HG03442 (cell line): ENCODE measurements at regions not wholly inside any gene's neighbourhood (a gene's known extent, or its start where the extent isn't known, plus 50 kb on each side); places are given as distances from the start of the nearest gene placed in this dataset.
"Not testable (repeated sequence)": the region's sequence is repeated elsewhere in the genome, so short reads cannot be mapped to it uniquely, and the experiment has no call there.

Source experiments
- ATAC-seq: cut with Tn5 transposase; IDR thresholded peaks from one replicate; pipeline ENCODE4 v1.9.1; 2021; ENCODE audit warnings: mild to moderate bottlenecking, moderate library complexity; ENCODE audit not compliant: unreplicated experiment

- ATAC-seq, result not testable (repeated sequence)
Measured at GRCh38 chr5:34096033-34096432, 53.0 kb upstream of the C1QTNF3 start.

DNA sequence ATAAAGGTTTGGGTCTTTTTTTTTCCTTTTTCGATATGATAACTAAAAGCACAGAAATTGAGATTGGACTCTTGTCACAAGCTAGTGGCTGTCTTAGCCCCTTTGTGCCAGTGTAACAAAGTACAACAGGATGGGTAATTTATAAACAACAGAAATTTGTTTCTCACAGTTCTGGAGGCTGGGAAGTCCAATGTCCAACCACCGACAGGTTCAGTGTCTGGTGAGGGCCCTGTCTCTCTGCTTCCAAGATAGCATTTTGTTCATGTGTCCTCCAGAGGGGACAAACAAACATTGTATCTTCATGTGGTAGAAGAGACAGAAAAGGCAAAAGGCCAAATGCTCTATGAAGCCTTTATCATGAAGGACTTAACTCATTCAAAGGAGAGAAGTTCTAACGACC is 56.9 kb upstream of the C1QTNF3 start:
- not testable (repeated sequence) for ATAC-seq

DNA sequence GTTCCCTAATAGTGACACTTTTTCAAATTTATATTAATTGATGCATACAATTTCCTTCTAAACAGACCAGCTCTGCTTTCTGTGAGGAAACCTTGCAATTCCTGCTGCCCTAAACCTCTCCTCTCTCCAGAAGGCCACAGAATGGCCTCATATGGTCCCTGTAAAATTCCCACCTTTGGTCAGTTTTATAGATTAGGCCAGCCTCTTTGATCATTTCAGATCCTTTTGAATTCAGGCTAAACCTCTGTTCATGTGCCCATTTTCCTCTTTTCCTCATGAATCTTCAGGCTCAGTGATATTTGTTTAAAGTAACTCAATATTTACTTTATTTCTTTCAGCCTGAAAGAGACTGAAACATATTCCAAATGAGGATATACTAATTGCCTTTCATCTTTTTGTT is 58.6 kb upstream of the C1QTNF3 start:
- not testable (repeated sequence) for ATAC-seq

GRCh38 chr5:34108897-34109296 is 65.9 kb upstream of the C1QTNF3 start:
- not testable (repeated sequence) for ATAC-seq

DNA sequence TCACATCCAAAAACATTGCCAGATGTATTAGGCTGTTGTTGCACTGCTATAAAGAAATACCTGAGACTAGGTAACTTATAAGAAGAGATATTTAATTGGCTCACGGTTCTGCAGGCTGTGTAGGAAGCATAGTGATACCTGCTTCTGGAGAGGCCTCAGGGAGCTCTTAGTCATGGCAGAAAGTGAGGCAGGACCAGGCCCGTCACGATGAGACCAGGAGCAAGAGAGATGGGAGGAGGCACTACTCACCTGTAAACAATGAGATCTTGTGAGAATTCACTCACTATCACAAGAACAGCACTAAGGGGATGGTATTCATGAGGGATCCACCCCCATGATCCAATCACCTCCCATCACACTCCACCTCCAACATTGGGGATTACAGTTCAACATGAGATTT is 81.3 kb upstream of the C1QTNF3 start:
- ATAC-seq, result not testable (repeated sequence)

- peak; percentile 90 for ATAC-seq
Measured at GRCh38 chr5:34125354-34125753, 82.3 kb upstream of the C1QTNF3 start.

- not testable (repeated sequence) for ATAC-seq
Measured at GRCh38 chr5:34126741-34127140, 83.7 kb upstream of the C1QTNF3 start.

- not testable (repeated sequence) for ATAC-seq
Measured at GRCh38 chr5:34127818-34128217, 84.8 kb upstream of the C1QTNF3 start.

DNA sequence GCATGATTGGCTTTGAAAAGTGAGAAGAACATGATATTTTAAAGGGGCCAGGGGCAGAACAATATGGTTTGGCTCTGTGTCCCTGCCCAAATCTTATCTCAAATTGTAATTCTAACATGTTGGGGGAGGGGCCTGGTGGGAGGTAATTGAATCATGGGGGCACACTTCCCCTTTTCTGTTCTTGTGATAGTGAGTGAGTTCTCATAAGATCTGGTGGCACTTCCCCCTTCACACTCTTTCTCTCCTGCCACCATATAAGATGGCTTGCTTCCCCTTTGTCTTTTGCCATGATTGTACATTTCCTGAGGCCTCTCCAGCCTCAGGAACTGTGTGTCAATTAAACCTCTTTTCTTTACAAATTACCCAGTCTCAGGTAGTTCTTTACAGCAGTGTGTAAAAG is 85.9 kb upstream of the C1QTNF3 start:
- not testable (repeated sequence) for ATAC-seq

DNA sequence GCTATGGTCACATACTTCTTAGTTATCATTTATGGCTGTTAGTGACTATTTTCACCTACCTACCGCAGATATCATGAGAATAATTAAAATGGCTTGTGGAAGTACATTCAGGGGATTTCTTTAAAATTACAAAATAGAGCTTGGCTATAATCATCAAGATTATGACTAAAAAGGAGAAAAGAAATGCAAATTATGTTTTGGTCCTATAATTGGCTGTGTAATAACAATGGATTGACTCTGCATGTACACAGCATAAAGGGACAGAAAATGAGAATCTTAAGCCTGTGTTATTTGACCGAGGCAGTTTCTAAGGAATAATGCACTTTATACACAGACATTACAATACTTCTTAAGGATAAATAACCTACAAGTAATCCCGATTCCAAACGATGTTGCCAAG is 112.0 kb upstream of the C1QTNF3 start:
- not testable (repeated sequence) for ATAC-seq

- not testable (repeated sequence) for ATAC-seq
Measured at GRCh38 chr5:34156703-34157414, 113.8 kb upstream of the C1QTNF3 start.

GRCh38 chr5:34160904-34161303 is 117.9 kb upstream of the C1QTNF3 start:
- not testable (repeated sequence) for ATAC-seq

DNA sequence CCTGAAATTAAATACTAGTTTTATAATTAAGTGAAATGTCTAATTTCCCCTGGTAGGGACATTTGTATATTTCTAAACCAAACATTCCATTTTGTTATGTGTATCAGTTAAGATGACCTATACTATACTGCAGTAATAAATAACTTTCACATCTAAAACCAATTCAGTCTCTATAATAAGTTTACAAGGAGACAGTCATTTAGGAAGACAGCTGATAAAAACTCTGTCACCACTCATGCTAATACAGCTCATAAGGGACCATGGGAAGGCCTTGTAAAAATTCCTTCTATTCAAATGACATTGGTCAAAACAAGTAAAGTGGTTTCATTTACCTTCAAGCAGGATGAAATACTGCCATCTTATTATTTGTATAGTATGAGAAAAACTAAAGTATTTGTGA is 128.4 kb upstream of the C1QTNF3 start:
- not testable (repeated sequence) for ATAC-seq

DNA sequence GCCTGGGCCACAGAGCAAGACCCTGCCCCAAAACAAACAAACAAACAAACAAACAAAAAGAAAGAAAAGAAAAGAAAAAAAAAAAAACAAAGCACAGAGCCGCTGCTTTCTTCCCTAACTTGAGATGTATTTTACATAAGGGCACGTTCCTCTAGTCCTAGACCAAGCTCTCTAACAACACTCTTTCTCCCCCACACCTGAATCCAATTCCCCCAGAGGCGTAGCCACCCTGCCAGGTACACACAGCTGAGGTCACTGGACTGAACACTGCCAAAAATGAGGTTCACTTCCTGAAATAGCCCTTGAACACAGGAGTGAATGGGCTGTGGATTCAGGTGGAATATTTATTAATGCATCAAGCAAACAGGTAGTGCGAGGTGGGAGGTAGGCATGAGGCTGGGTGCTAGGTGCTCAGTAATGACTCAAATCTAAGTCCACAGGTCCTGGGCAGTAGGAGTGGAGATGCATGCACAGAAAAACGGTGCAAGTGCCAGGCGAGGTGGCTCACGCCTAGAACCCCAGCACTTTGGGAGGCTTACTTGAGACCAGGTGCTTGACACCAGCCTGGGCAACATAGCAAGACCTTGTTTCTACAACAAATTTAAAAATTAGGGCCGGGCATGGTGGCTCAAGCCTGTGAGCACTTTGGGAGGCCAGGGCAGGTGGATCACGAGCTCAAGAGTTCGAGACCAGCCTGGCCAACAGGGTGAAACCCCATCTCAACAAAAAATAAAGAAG is 136.6 kb upstream of the C1QTNF3 start:
- not testable (repeated sequence) for ATAC-seq

DNA sequence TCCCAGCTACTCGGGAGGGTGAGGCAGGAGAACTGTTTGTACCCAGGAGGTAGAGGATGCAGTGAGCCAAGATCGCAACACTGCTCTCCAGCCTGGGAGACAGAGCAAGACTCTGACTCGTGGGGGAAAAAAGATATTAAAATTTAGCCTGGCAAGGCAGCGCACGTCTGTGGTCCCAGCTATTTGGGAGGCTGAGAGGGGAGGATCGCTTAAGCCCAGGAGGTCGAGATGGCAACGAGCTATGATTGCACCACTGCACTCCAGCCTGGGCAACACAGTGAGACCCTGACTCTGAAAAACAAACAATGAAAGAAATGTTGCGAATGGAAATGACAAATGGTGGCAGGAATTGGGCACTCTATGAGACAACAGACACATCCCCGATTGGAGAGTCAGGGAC is 137.2 kb upstream of the C1QTNF3 start:
- not testable (repeated sequence) for ATAC-seq

DNA sequence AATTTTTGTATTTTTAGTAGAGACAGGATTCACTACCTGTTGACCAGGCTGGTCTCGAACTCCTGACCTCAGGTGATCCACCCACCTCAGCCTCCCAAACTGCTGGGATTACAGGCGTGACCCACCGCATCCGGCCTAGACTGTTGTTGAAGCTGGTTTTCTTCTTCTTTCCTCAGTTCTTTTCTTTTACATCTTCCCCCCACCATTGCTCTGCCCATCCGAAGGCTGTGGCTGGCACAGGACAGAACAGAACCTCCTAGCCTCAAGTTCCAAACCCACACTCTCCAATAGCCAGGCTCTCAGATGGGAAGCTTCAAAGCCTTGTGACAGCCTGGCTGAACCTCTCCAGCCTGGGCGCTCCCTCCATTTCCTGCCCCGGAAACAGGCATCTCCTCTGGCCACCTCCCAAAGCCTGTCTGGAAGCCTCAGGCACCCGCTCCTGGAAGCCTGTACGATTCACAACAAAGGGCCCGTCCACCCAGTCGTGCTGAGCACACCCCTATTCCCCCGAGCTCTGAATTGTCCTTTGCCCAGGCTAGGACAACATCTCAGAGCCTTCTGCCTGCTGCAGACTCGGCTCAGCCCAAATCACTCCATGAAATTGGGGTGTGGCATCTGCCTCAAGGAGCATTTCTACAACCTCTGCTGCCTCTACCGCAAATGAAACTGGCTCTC is 138.1 kb upstream of the C1QTNF3 start:
- not testable (repeated sequence) for ATAC-seq

DNA sequence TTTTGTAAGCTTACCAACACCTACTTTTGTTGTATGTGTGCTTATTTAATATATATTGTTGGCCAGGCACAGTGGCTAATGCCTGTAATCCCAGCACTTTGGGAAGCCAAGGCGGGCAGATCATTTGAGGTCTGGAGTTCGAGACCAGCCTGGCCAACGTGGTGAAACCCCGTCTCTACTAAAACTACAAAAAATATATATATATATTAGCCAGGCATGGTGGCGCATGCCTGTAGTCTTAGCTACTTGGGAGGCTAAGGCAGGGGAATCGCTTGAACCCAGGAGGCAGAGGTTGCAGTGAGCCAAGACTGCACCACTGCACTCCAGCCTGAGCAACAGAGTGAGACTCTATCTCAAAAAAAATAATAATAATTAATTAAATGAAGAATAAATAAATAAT is 142.0 kb upstream of the C1QTNF3 start:
- ATAC-seq, result not testable (repeated sequence)

- ATAC-seq, result not testable (repeated sequence)
Measured at GRCh38 chr5:34185572-34185971, 142.6 kb upstream of the C1QTNF3 start.

DNA sequence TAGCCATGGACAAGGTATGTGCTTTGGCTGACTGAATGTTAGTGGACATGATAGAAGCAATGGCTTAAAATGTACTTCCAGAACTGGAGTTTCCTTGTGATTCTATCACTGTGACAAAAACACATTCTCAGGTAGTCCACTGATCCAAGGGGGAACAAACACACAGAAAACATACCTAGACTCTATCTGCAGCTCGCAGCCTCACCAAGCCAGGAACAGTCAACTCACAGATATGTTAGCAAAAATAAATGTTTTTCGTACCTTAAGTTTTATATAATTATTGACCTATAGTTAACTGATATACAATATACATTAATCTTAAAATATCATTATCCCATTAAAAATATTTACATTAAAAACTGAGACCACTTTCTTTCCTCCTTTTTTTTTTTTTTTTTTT is 143.1 kb upstream of the C1QTNF3 start:
- ATAC-seq, result not testable (repeated sequence)

- ATAC-seq, result not testable (repeated sequence)
Measured at GRCh38 chr5:34186865-34187264, 143.9 kb upstream of the C1QTNF3 start.

DNA sequence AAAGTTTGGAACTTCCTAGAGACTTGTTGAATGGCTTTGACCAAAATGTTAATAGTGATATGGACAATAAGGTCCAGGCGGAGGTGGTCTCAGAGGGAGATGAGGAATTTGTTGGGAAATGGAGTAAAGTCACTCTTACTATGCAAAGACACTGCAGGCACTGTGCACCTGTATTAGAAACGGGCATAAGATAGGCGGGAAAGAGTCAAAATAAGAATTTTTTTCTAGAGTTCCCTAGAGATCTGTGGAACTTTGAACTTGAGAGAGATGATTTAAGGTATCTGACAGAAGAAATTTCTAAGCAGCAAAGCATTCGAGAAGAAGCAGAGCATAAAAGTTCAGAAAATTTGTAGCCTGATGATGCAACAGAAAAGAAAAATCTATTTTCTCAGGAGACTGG is 144.4 kb upstream of the C1QTNF3 start:
- ATAC-seq, result not testable (repeated sequence)
